Testis (tissue), 2 donors: ENCODE measurements at regions not wholly inside any gene's neighbourhood (a gene's known extent, or its start where the extent isn't known, plus 50 kb on each side); places are given as distances from the start of the nearest gene placed in this dataset.

Source experiments
- DNase-seq: peaks from one replicate; pipeline ENCODE4 v3.0.0-alpha.2; 2019
- H3K27ac ChIP-seq, 2 donors: fragments of 200-600 bp; sonication (generic); one replicate each; pipeline ENCODE4 v1.5.1; 2019
- H3K27me3 ChIP-seq: fragments of 200-600 bp; sonication (generic); one replicate; pipeline ENCODE4 v1.5.1; 2019
- H3K36me3 ChIP-seq: fragments of 200-600 bp; sonication (generic); one replicate; pipeline ENCODE4 v1.5.1; 2017; ENCODE audit warnings: low read depth; ENCODE audit errors: missing control alignments
- H3K4me1 ChIP-seq: fragments of 200-600 bp; sonication (generic); one replicate; pipeline ENCODE4 v1.5.1; 2019
- H3K4me3 ChIP-seq, 2 donors: fragments of 200-600 bp; sonication (generic); one replicate each; pipeline ENCODE4 v1.5.1; 2017 to 2019
- H3K9me3 ChIP-seq: fragments of 200-600 bp; sonication (generic); one replicate; pipeline ENCODE4 v1.5.1; 2017
- CTCF ChIP-seq, 3 experiments: fragments of 450-650 bp in 2 of 3; fragments of 200-600 bp in 1 of 3; sonication (generic) in 1 of 3; IDR thresholded peaks; one replicate each; pipeline ENCODE4 v1.5.1; 2016 to 2019; ENCODE audit warnings: antibody characterized with exemption in 3 of 3, mild to moderate bottlenecking in 2 of 3, moderate library complexity in 1 of 3
- POLR2A ChIP-seq: fragments of 450-650 bp; IDR thresholded peaks from one replicate; pipeline ENCODE4 v1.6.1; 2017; ENCODE audit warnings: antibody characterized with exemption, mild to moderate bottlenecking, moderate library complexity
- WGBS, 2 donors: methylation state at CpG; one replicate each; pipeline ENCODE4 v1.1.5; 2018; 5-methylcytosine and 5-hydroxymethylcytosine counted together
- intact Hi-C: fragments of 100-400 bp; cut with DNase I; formaldehyde crosslinking; loops from one replicate; pipeline ENCODE4 v1.15.1; 2023; ENCODE audit warnings: low total_unique reads

- Histone ChIP-seq H3K4me3 (no peak overlapping the region), H3K27ac (no peak overlapping the region), H3K4me1 (no peaks in the 10 kb centered on the region), H3K27me3 (no peaks in the 10 kb centered on the region), H3K9me3 (no peaks in the 10 kb centered on the region), H3K36me3 (no peaks in the 10 kb centered on the region)
- WGBS, 2 donors = 84 to 89% methylated on average over 1 of the region's 1 CpG
- DNase-seq = no peak
- TF ChIP-seq CTCF (IDR thresholded peaks at IDR 0.05) (no peak), POLR2A (no peak)
- intact Hi-C loops = no loop called here
Observed at GRCh38 chr7:82701949-82702348, 258.4 kb upstream of the CACNA2D1 start.

GRCh38 chr7:82700741-82701140 is 257.2 kb upstream of the CACNA2D1 start:
- WGBS, 2 donors = 77 to 81% methylated on average over 2 of the region's 2 CpGs
- no peak for TF ChIP-seq POLR2A
- intact Hi-C loops = no loop called here
- H3K36me3 ChIP-seq = no peaks in the 10 kb centered on the region
- H3K9me3 ChIP-seq = no peaks in the 10 kb centered on the region
- H3K4me1 ChIP-seq = no peaks in the 10 kb centered on the region
- H3K27me3 ChIP-seq = no peaks in the 10 kb centered on the region
- no peak overlapping the region for H3K27ac ChIP-seq
- no peak for DNase-seq
- no peak overlapping the region for H3K4me3 ChIP-seq

GRCh38 chr7:82699773-82700186 is 256.2 kb upstream of the CACNA2D1 start:
- Histone ChIP-seq H3K4me1 (no peaks in the 10 kb centered on the region), H3K27me3 (no peaks in the 10 kb centered on the region), H3K27ac (no peak overlapping the region), H3K36me3 (no peaks in the 10 kb centered on the region), H3K4me3 (no peak overlapping the region), H3K9me3 (no peaks in the 10 kb centered on the region)
- no peak for TF ChIP-seq POLR2A
- no peak for TF ChIP-seq CTCF (IDR thresholded peaks at IDR 0.05)
- WGBS, 2 donors = 82 to 89% methylated on average over 3 of the region's 3 CpGs
- DNase-seq = no peak
- intact Hi-C loops = no loop called here

- no peaks in the 10 kb centered on the region for H3K9me3 ChIP-seq
- intact Hi-C loops = no loop called here
- no peak overlapping the region for H3K27ac ChIP-seq
- no peak overlapping the region for H3K4me3 ChIP-seq
- no peaks in the 10 kb centered on the region for H3K4me1 ChIP-seq
- TF ChIP-seq CTCF (IDR thresholded peaks at IDR 0.05) = no peak
- H3K27me3 ChIP-seq = no peaks in the 10 kb centered on the region
- H3K36me3 ChIP-seq = no peaks in the 10 kb centered on the region
- WGBS, 2 donors = 84 to 90% methylated on average over 3 of the region's 3 CpGs
- no peak for DNase-seq
Observed at GRCh38 chr7:82697897-82698296, 254.3 kb upstream of the CACNA2D1 start.

GRCh38 chr7:82696631-82697030 is 253.1 kb upstream of the CACNA2D1 start:
- no peaks in the 10 kb centered on the region for H3K27me3 ChIP-seq
- intact Hi-C loops = no loop called here
- WGBS, 2 donors = 58 to 78% methylated on average over 3 of the region's 3 CpGs

More at GRCh38 chr7:82696631-82697030, 253.1 kb upstream of the CACNA2D1 start:
- Histone ChIP-seq H3K36me3 (no peaks in the 10 kb centered on the region), H3K4me3 (no peak overlapping the region), H3K4me1 (no peaks in the 10 kb centered on the region), H3K27ac (no peak overlapping the region), H3K9me3 (no peaks in the 10 kb centered on the region)
- no peak for DNase-seq
- TF ChIP-seq POLR2A (no peak), CTCF (IDR thresholded peaks at IDR 0.05) (no peak)
